GM19035 (cell line): ENCODE measurements at regions not wholly inside any gene's neighbourhood (a gene's known extent, or its start where the extent isn't known, plus 50 kb on each side); places are given as distances from the start of the nearest gene placed in this dataset.
"Not testable (repeated sequence)": the region's sequence is repeated elsewhere in the genome, so short reads cannot be mapped to it uniquely, and the experiment has no call there.

Experiments used
- ATAC-seq: cut with Tn5 transposase; IDR thresholded peaks from one replicate; pipeline ENCODE4 v1.9.1; 2021; ENCODE audit not compliant: unreplicated experiment

DNA sequence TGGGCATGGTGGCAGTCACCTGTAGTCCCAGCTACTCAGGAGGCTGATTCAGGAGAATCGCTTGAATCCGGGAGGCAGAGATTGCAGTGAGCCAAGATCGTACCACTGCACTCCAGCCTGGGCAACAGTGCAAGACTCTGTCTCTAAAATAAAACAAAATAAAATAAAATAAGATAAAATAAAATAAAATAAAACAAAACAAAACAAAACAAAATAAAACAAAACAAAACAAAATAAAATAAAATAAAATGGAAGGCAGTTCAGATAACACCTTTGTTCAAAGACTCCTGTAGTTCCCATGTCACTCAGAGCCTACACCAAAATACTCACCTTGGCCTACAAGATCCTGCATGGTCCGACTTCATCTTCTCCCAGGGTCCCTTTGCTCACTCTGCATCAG lies 61.3 kb downstream of the SYF2 start:
- ATAC-seq: not testable (repeated sequence)

GRCh38 chr1:25170439-25170838 lies 61.9 kb downstream of the SYF2 start:
- ATAC-seq: no peak

- no peak for ATAC-seq
Observed at GRCh38 chr1:25169610-25170009, 62.7 kb downstream of the SYF2 start.

DNA sequence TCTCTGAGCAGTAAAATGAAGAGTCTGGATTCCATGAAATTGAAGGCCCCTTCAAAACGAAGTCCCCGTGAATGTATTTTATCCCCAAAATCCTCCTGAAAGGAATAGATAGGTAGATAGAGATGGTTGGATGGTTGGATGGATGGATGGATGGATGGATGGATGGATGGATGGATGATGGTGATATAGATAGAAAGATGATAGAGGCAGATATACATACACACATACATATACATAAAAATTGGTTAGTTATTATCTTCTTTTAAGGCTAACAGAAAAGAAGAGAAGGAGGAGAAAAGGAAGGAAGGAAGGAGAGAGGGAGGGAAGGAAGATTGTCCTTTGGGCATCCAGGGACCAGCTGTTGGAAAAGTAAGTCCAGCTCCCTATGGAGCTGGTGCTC lies 63.1 kb downstream of the SYF2 start:
- no peak for ATAC-seq

- no peak for ATAC-seq
Observed at GRCh38 chr1:25168193-25169071, 63.9 kb downstream of the SYF2 start.

DNA sequence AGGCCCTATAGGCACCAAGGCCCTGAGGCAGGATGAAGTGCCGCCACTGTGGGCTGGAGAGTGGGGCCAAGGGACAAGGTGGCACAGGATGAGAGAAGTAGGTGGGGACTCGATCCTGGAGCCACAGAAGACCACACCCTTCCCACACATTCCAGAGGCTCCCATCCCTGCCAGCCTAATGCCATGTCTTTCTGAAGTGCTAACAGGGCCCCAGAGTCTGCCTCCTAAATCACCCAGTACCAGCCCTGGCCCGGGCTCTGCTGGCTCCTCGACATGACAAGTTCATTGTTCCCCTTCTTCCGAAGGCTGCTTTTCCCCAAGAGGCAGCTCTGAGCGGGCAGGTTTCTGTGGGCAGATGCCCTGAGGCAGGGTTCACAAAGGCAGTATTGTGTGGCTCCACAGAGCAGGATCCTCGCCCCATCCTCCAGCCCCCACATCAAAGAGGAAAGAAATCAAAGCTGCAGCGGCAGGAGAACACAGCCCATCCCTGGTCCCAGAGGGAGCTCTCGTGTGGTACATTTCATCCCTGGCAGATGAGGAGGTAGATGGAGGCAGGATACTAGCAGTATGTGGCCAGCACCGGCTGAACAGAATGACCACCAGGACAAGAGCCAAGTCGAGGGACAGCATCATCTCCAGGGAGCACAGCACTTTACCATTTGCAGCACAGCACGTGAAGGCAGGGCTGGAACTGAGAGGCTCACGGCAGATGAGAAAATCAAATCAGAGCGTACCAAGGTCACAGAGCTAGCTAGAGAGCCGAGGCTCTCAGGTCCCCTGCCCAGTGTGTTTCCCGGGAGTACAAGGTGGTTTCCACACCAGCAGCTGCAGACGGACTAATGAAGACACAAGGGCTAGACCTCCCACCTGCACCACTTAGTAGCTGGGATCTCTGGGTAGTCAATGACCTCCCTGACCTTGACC lies 64.8 kb downstream of the SYF2 start:
- no peak for ATAC-seq

- ATAC-seq: no peak
Observed at GRCh38 chr1:25166847-25167246, 65.5 kb downstream of the SYF2 start.

GRCh38 chr1:25163986-25164385 lies 68.3 kb downstream of the SYF2 start:
- no peak for ATAC-seq

GRCh38 chr1:25161981-25162380 lies 70.3 kb downstream of the SYF2 start:
- ATAC-seq: no peak

GRCh38 chr1:25157846-25158245 lies 74.5 kb downstream of the SYF2 start:
- no peak for ATAC-seq

DNA sequence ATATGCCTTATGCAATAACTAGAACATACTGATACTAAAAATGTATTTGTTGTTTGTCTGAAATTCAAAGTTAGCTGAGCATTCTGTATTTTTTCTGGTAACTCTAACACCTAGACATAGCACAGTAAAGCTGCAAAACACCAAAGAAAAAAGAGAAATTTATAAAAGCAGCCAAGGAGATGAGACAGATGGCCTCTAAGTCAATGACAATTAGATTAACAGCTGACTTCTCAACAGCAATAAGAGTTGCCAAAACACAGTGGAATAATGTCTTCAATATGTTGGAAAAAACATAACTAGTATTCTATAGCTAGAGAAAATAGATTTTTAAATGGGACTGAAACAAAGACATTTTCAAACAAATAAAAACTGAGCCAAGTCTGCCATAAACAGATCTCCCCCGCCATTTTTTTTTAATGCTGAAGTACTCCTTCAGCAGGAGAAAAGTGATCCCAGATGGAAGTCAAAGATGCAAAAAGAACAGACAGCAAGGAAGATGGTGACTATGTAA lies 81.3 kb downstream of the SYF2 start:
- no peak for ATAC-seq

DNA sequence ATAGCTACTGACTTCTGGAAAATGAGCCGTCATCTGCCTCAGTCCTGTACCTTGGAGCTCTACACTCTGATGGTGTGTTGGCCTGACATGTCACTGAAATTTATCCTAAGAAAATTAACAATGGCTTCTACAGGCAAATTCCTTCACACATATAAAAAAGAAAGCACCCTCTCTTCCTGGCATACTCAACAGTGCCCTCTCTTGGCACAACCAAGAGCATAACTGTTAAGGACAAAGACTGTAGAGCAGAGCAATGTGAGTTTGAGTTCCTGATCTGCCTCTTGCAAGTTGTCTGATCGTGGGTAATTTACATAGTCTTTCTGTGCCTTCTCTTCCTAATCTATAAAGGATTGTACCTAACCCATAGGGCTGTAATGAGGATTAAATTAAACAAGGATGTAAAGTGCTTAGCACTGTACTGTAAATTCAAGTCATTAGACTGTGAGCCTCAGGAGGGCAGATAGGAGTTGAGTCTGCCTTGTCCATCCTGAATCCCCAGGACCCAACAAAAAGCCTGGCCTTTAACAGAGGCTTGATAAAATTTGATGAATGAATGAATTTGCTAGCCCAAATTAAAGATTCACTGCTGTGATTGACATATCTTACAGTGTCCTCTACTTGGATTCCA lies 83.5 kb downstream of the SYF2 start:
- no peak for ATAC-seq

GRCh38 chr1:25146451-25146855 lies 85.8 kb downstream of the SYF2 start:
- ATAC-seq: no peak

- no peak for ATAC-seq
Observed at GRCh38 chr1:25145775-25146393, 86.4 kb downstream of the SYF2 start.

DNA sequence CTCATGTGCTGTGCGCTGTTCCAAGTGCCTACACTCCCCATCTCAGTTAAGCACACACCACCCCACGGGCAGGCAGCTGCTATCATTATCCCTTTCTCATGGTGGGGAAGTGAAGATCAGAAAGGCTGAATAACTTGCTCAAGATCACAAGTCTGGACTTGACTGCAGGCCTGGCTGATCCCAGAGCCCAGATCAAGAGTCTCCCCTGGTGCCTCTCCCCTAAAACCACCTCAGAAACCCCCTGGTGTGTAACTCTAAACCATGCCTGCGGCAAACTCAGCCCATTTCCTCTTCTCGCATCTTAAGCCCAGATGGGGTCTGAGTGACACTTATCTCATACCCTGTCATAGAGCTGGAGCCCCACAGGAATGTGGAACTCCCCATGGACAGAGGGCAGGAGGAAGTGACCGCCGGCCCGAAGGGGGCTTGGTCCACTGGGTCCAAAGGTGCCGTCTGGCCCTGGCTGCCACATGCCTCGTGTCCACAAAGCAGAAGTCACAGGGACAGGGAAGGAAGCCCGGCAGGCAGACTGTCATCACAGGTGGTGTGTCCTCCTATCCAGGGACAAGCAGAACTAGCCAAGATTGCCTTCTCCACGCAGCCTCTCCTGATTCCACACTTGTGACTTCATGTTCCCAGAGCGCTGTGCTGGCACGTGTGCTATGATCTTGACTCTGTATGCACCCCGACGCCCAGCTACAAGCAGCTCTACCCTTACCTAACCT lies 92.1 kb downstream of the SYF2 start:
- ATAC-seq: peak; percentile 74

- no peak for ATAC-seq
Observed at GRCh38 chr1:25137521-25138395, 94.5 kb downstream of the SYF2 start.

GRCh38 chr1:25137106-25137505 lies 95.2 kb downstream of the SYF2 start:
- no peak for ATAC-seq

- no peak for ATAC-seq
Observed at GRCh38 chr1:25135909-25136308, 96.4 kb downstream of the SYF2 start.

DNA sequence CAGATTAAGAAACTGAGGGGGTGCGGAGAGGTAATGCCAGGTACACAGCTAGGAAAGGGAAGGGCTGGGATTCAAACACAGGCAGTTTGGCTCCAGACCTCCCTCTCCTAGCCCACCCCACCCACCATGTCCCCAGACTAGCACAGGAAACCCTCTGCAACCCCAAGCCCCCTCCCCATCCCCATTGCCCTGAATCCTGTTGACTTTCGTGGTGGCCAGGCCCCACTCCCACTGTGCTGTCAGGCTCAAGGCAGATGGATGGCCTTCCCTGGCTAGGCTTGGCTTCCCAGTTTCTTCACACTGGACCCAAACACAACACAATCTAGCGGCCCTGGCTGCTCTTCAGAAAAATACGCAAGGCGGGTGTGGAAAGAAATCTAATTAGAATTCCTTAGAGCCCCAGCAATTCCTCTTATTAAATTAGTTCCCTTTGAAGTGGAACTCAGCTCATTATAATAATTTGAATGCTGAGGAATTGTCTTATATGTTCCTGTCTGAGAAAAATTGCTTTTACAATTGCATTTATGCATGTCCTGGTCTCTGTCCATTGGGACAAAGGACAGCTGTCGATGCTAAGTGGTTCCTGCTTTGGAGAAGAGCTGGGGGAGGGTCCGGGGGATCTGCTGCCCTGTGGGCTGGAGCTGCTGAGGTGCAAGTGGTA lies 97.4 kb downstream of the SYF2 start:
- ATAC-seq: no peak
